Trophoblast cell (in vitro differentiated cells and primary cell): ENCODE measurements at regions not wholly inside any gene's neighbourhood (a gene's known extent, or its start where the extent isn't known, plus 50 kb on each side); places are given as distances from the start of the nearest gene placed in this dataset.

Experiments used
- DNase-seq, 2 donors: peaks; one replicate each; pipeline ENCODE4 v3.0.0-alpha.2; 2016
- H2AFZ ChIP-seq: 2 replicates; pipeline ENCODE4 v1.6.1; 2013; ENCODE audit warnings: low read length, moderate library complexity, mild to moderate bottlenecking; ENCODE audit not compliant: insufficient read depth, poor library complexity
- H2AK5ac ChIP-seq: 2 replicates; pipeline ENCODE4 v1.6.1; 2013; ENCODE audit warnings: mild to moderate bottlenecking, low read length
- H2BK120ac ChIP-seq: 2 replicates; pipeline ENCODE4 v1.6.1; 2013; ENCODE audit warnings: low read length, mild to moderate bottlenecking, moderate library complexity; ENCODE audit not compliant: insufficient read depth, poor library complexity
- H2BK12ac ChIP-seq: 2 replicates; pipeline ENCODE4 v1.6.1; 2013; ENCODE audit warnings: mild to moderate bottlenecking, low read length, moderate library complexity
- H2BK5ac ChIP-seq: 2 replicates; pipeline ENCODE4 v1.6.1; 2013; ENCODE audit warnings: low read length, low read depth, moderate library complexity, mild to moderate bottlenecking; ENCODE audit not compliant: poor library complexity
- H3K14ac ChIP-seq: 2 replicates; pipeline ENCODE4 v1.6.1; 2013; ENCODE audit warnings: mild to moderate bottlenecking, low read length
- H3K18ac ChIP-seq: 2 replicates; pipeline ENCODE4 v1.6.1; 2013; ENCODE audit warnings: mild to moderate bottlenecking, low read length
- H3K23ac ChIP-seq: 2 replicates; pipeline ENCODE4 v1.6.1; 2013; ENCODE audit warnings: low read length
- H3K27ac ChIP-seq: 2 replicates; pipeline ENCODE4 v1.5.1; 2013; ENCODE audit warnings: low read depth, mild to moderate bottlenecking, inconsistent platforms, low read length, moderate library complexity
- H3K27me3 ChIP-seq: 2 replicates; pipeline ENCODE4 v1.6.1; 2013; ENCODE audit warnings: inconsistent platforms, mild to moderate bottlenecking, low read length, moderate library complexity; ENCODE audit not compliant: insufficient read depth
- H3K36me3 ChIP-seq, 2 experiments: 1 replicate in 1 of 2; 2 replicates in 1 of 2; pipeline ENCODE4 v1.6.1; 2013; ENCODE audit warnings: low read length in 2 of 2, mild to moderate bottlenecking in 2 of 2, moderate library complexity in 1 of 2; ENCODE audit not compliant: insufficient read depth in 2 of 2, control insufficient read depth in 1 of 2
- H3K4ac ChIP-seq: 2 replicates; pipeline ENCODE4 v1.6.1; 2013; ENCODE audit warnings: low read depth, mild to moderate bottlenecking, low read length, moderate library complexity
- H3K4me1 ChIP-seq, 2 experiments: 1 replicate in 1 of 2; 2 replicates in 1 of 2; pipeline ENCODE4 v1.6.1; 2013; ENCODE audit warnings: low read length in 2 of 2, mild to moderate bottlenecking in 2 of 2, moderate library complexity in 1 of 2; ENCODE audit not compliant: insufficient read depth in 2 of 2, control insufficient read depth in 1 of 2
- H3K4me2 ChIP-seq: 2 replicates; pipeline ENCODE4 v1.6.1; 2013; ENCODE audit warnings: inconsistent platforms, mild to moderate bottlenecking, low read length, moderate library complexity
- H3K4me3 ChIP-seq: 2 replicates; pipeline ENCODE4 v1.5.1; 2013; ENCODE audit warnings: mild to moderate bottlenecking, low read depth, low read length, inconsistent platforms
- H3K79me1 ChIP-seq: one replicate; pipeline ENCODE4 v1.6.1; 2013; ENCODE audit warnings: low read length
- H3K79me2 ChIP-seq: 2 replicates; pipeline ENCODE4 v1.6.1; 2013; ENCODE audit warnings: low read length, mild to moderate bottlenecking; ENCODE audit not compliant: control insufficient read depth, insufficient read depth, poor library complexity
- H3K9ac ChIP-seq: 2 replicates; pipeline ENCODE4 v1.6.1; 2013; ENCODE audit warnings: mild to moderate bottlenecking, low read length
- H3K9me3 ChIP-seq: 2 replicates; pipeline ENCODE4 v1.6.1; 2013; ENCODE audit warnings: low read depth, mild to moderate bottlenecking, control low read depth, inconsistent platforms, low read length; ENCODE audit not compliant: insufficient read depth
- H4K12ac ChIP-seq: 2 replicates; pipeline ENCODE4 v1.6.1; 2013; ENCODE audit warnings: low read depth, mild to moderate bottlenecking, low read length, moderate library complexity
- H4K8ac ChIP-seq: 2 replicates; pipeline ENCODE4 v1.6.1; 2013; ENCODE audit warnings: low read depth, mild to moderate bottlenecking, low read length, moderate library complexity
- H4K91ac ChIP-seq: one replicate; pipeline ENCODE4 v1.6.1; 2013; ENCODE audit warnings: low read depth, mild to moderate bottlenecking, low read length, moderate library complexity
- WGBS: extraction: QIAGEN DNeasy Blood & Tissue Kit; methylation state at CpG from one replicate; pipeline ENCODE4 v1.1.7; 2013; ENCODE audit warnings: missing lambda C conversion rate; ENCODE audit not compliant: insufficient read length, insufficient coverage; ENCODE audit errors: extremely low coverage; 5-methylcytosine and 5-hydroxymethylcytosine counted together

GRCh38 chr6:105968603-105969333, 117.4 kb upstream of the PRDM1 start:
- H3K27me3 ChIP-seq, result no peaks in the 10 kb centered on the region
- H3K14ac ChIP-seq, result no peak overlapping the region
- no peak overlapping the region for H3K4me3 ChIP-seq
- no peaks in the 10 kb centered on the region for H3K9me3 ChIP-seq
- no peak overlapping the region for H3K4ac ChIP-seq
- no peak overlapping the region for H3K27ac ChIP-seq
- H2AFZ ChIP-seq, result no peak overlapping the region
- H3K23ac ChIP-seq, result no peak overlapping the region
- no peak overlapping the region for H2BK120ac ChIP-seq
- no peak overlapping the region for H4K8ac ChIP-seq
- no peak overlapping the region for H4K91ac ChIP-seq
- no peaks in the 10 kb centered on the region for H3K36me3 ChIP-seq
- H3K4me2 ChIP-seq, result no peak overlapping the region
- H2BK12ac ChIP-seq, result no peak overlapping the region
- no peak overlapping the region for H4K12ac ChIP-seq
- no peak overlapping the region for H2AK5ac ChIP-seq
- no peak for DNase-seq
- no CpG with 5 or more reads among the region's 2 CpGs for WGBS
- no peaks in the 10 kb centered on the region for H3K79me1 ChIP-seq
- H2BK5ac ChIP-seq, result no peak overlapping the region
- no peaks in the 10 kb centered on the region for H3K4me1 ChIP-seq
- no peak overlapping the region for H3K9ac ChIP-seq
- H3K79me2 ChIP-seq, result no peaks in the 10 kb centered on the region
- H3K18ac ChIP-seq, result no peak overlapping the region

GRCh38 chr6:105967917-105968602, 118.1 kb upstream of the PRDM1 start:
- Histone ChIP-seq H3K23ac (no peak overlapping the region), H3K4me1 (no peaks in the 10 kb centered on the region), H3K27ac (no peak overlapping the region), H3K4me2 (no peak overlapping the region), H3K9ac (no peak overlapping the region), H3K36me3 (no peaks in the 10 kb centered on the region), H4K8ac (no peak overlapping the region), H3K18ac (no peak overlapping the region), H3K79me2 (no peaks in the 10 kb centered on the region), H2BK5ac (no peak overlapping the region), H3K14ac (no peak overlapping the region), H2BK12ac (no peak overlapping the region), H3K4ac (no peak overlapping the region), H2AK5ac (no peak overlapping the region), H3K27me3 (no peaks in the 10 kb centered on the region), H2AFZ (no peak overlapping the region), H3K9me3 (no peaks in the 10 kb centered on the region), H2BK120ac (no peak overlapping the region), H4K12ac (no peak overlapping the region), H3K4me3 (no peak overlapping the region), H4K91ac (no peak overlapping the region), H3K79me1 (no peaks in the 10 kb centered on the region)
- no peak for DNase-seq
- no CpG with 5 or more reads among the region's 9 CpGs for WGBS

GRCh38 chr6:105966481-105966880, 119.7 kb upstream of the PRDM1 start:
- Histone ChIP-seq H3K4me1 (no peaks in the 10 kb centered on the region), H3K4ac (no peak overlapping the region), H4K8ac (no peak overlapping the region), H3K9me3 (no peaks in the 10 kb centered on the region), H3K36me3 (no peaks in the 10 kb centered on the region), H2BK120ac (no peak overlapping the region), H3K14ac (no peak overlapping the region), H3K79me2 (no peaks in the 10 kb centered on the region), H3K27me3 (no peaks in the 10 kb centered on the region), H2BK12ac (no peak overlapping the region), H2AK5ac (no peak overlapping the region), H3K9ac (no peak overlapping the region), H4K91ac (no peak overlapping the region), H3K18ac (no peak overlapping the region), H3K4me2 (no peak overlapping the region), H2BK5ac (no peak overlapping the region), H3K27ac (no peak overlapping the region), H3K79me1 (no peaks in the 10 kb centered on the region), H3K4me3 (no peak overlapping the region), H4K12ac (no peak overlapping the region), H2AFZ (no peak overlapping the region), H3K23ac (no peak overlapping the region)
- WGBS, result no CpG with 5 or more reads among the region's 1 CpG
- DNase-seq, result no peak

GRCh38 chr6:105964979-105965760, 121.0 kb upstream of the PRDM1 start:
- no CpG with 5 or more reads among the region's 4 CpGs for WGBS
- no peak for DNase-seq

More at GRCh38 chr6:105964979-105965760, 121.0 kb upstream of the PRDM1 start:
- Histone ChIP-seq H2BK12ac (no peak overlapping the region), H3K4me3 (no peak overlapping the region), H3K14ac (no peak overlapping the region), H3K4me1 (no peaks in the 10 kb centered on the region), H3K79me2 (no peaks in the 10 kb centered on the region), H2BK5ac (no peak overlapping the region), H4K91ac (no peak overlapping the region), H3K23ac (no peak overlapping the region), H3K36me3 (no peaks in the 10 kb centered on the region), H3K79me1 (no peaks in the 10 kb centered on the region), H3K4me2 (no peak overlapping the region), H4K12ac (no peak overlapping the region), H2BK120ac (no peak overlapping the region), H3K9ac (no peak overlapping the region), H3K27me3 (no peaks in the 10 kb centered on the region), H3K9me3 (no peaks in the 10 kb centered on the region), H3K4ac (no peak overlapping the region), H3K18ac (no peak overlapping the region), H3K27ac (no peak overlapping the region), H2AFZ (no peak overlapping the region), H4K8ac (no peak overlapping the region), H2AK5ac (no peak overlapping the region)
